C4-2B (cell line): ENCODE measurements at regions not wholly inside any gene's neighbourhood (a gene's known extent, or its start where the extent isn't known, plus 50 kb on each side); places are given as distances from the start of the nearest gene placed in this dataset.

ENCODE experiments used
- H3K27ac ChIP-seq: fragments of 450-650 bp; 2 replicates; pipeline ENCODE4 v1.5.1; 2017
- CTCF ChIP-seq: fragments of 450-650 bp; conservative IDR thresholded peaks from 2 replicates; pipeline ENCODE4 v1.5.1; 2017; ENCODE audit warnings: mild to moderate bottlenecking
- ZFX ChIP-seq: fragments of 450-650 bp; IDR thresholded peaks from 2 replicates; pipeline ENCODE4 v1.6.1; 2017

GRCh38 chr22:34592123-34592740 is 473.7 kb upstream of the ISX start:
- H3K27ac ChIP-seq, result no peak overlapping the region
- no peak for TF ChIP-seq CTCF
- no peak for TF ChIP-seq ZFX

- TF ChIP-seq CTCF, result no peak
- no peak overlapping the region for H3K27ac ChIP-seq
Observed at GRCh38 chr22:34599567-34599966, 466.4 kb upstream of the ISX start.

- H3K27ac ChIP-seq, result no peak overlapping the region
- TF ChIP-seq ZFX, result no peak
- TF ChIP-seq CTCF, result no peak
Observed at GRCh38 chr22:34604312-34604711, 461.6 kb upstream of the ISX start.

- H3K27ac ChIP-seq, result no peak overlapping the region
- TF ChIP-seq CTCF, result no peak
- no peak for TF ChIP-seq ZFX
Observed at GRCh38 chr22:34608106-34608505, 457.9 kb upstream of the ISX start.

GRCh38 chr22:34608540-34609115 is 457.3 kb upstream of the ISX start:
- TF ChIP-seq CTCF (no peak), ZFX (no peak)
- H3K27ac ChIP-seq, result no peak overlapping the region

- TF ChIP-seq ZFX (no peak), CTCF (no peak)
- H3K27ac ChIP-seq, result no peak overlapping the region
Observed at GRCh38 chr22:34609646-34610045, 456.3 kb upstream of the ISX start.

- no peak overlapping the region for H3K27ac ChIP-seq
- TF ChIP-seq CTCF, result no peak
- no peak for TF ChIP-seq ZFX
Observed at GRCh38 chr22:34620161-34620560, 445.8 kb upstream of the ISX start.
